BE2C (cell line): ENCODE measurements at regions not wholly inside any gene's neighbourhood (a gene's known extent, or its start where the extent isn't known, plus 50 kb on each side); places are given as distances from the start of the nearest gene placed in this dataset.

Source experiments
- DNase-seq: peaks from one replicate; pipeline ENCODE4 v3.0.0-alpha.2; 2020
- H3K27me3 ChIP-seq: fragments of 250-450 bp; sonication (Bioruptor Pico); 2 replicates; pipeline ENCODE4 v1.5.1; 2020; ENCODE audit warnings: mild to moderate bottlenecking
- H3K36me3 ChIP-seq: fragments of 250-450 bp; sonication (Bioruptor Pico); 2 replicates; pipeline ENCODE4 v1.5.1; 2020; ENCODE audit warnings: mild to moderate bottlenecking
- H3K4me1 ChIP-seq: fragments of 250-450 bp; sonication (Bioruptor Pico); 2 replicates; pipeline ENCODE4 v1.5.1; 2020
- H3K4me3 ChIP-seq: 2 replicates; pipeline ENCODE4 v1.5.1; 2011; ENCODE audit warnings: low read depth, low read length
- H3K9me3 ChIP-seq: fragments of 250-450 bp; sonication (Bioruptor Pico); 2 replicates; pipeline ENCODE4 v1.5.1; 2020
- TF ChIP-seq, protein P1 (sequence below): IDR thresholded peaks from 2 replicates; pipeline ENCODE4 v1.5.1; 2012; ENCODE audit warnings: mild to moderate bottlenecking, low read depth, low read length

DNA sequence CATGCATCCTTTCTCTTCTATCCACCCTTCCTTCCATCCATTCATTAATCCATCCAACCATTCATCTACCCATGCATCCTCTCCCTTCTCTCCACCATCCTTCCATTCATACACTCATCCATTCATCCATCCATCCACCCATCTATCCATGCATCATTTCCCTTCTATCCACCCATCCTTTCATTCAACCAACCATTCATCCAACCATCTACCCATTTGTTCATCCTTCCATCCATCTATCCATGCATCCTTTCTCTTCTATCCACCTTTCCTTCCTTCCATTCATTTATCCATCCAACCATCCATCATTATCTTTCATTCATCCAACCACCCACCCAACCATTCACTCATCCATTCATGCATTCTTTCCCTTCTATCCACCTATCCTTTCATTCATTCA, 188.4 kb downstream of the NPHP4 start:
- TF ChIP-seq, protein P1, sequence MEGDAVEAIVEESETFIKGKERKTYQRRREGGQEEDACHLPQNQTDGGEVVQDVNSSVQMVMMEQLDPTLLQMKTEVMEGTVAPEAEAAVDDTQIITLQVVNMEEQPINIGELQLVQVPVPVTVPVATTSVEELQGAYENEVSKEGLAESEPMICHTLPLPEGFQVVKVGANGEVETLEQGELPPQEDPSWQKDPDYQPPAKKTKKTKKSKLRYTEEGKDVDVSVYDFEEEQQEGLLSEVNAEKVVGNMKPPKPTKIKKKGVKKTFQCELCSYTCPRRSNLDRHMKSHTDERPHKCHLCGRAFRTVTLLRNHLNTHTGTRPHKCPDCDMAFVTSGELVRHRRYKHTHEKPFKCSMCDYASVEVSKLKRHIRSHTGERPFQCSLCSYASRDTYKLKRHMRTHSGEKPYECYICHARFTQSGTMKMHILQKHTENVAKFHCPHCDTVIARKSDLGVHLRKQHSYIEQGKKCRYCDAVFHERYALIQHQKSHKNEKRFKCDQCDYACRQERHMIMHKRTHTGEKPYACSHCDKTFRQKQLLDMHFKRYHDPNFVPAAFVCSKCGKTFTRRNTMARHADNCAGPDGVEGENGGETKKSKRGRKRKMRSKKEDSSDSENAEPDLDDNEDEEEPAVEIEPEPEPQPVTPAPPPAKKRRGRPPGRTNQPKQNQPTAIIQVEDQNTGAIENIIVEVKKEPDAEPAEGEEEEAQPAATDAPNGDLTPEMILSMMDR, result no peak
- H3K4me1 ChIP-seq, result no peaks in the 10 kb centered on the region
- no peaks in the 10 kb centered on the region for H3K9me3 ChIP-seq
- no peak overlapping the region for H3K4me3 ChIP-seq
- H3K27me3 ChIP-seq, result no peaks in the 10 kb centered on the region
- no peaks in the 10 kb centered on the region for H3K36me3 ChIP-seq
- DNase-seq, result no peak

DNA sequence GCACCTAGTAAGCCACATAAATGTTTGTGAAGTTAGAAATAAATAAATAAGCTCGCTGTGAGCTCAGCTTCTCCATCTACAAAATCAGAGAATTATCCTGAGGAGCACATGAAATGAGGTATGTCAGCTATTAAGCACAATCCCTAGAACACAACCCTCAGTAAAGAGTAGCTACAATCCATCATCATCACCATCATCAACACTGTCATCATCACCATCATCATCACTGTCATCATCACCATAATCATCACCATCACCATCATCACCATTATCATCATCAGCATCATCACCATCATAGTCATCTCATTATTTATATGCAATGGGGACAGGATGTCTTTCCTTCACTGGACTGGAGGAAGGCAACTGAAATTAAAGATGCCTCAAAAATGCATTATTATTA, 189.6 kb downstream of the NPHP4 start:
- H3K4me1 ChIP-seq, result no peaks in the 10 kb centered on the region
- TF ChIP-seq, protein P1, result no peak
- no peaks in the 10 kb centered on the region for H3K27me3 ChIP-seq
- no peaks in the 10 kb centered on the region for H3K36me3 ChIP-seq
- DNase-seq, result no peak
- H3K9me3 ChIP-seq, result no peaks in the 10 kb centered on the region
- no peak overlapping the region for H3K4me3 ChIP-seq

DNA sequence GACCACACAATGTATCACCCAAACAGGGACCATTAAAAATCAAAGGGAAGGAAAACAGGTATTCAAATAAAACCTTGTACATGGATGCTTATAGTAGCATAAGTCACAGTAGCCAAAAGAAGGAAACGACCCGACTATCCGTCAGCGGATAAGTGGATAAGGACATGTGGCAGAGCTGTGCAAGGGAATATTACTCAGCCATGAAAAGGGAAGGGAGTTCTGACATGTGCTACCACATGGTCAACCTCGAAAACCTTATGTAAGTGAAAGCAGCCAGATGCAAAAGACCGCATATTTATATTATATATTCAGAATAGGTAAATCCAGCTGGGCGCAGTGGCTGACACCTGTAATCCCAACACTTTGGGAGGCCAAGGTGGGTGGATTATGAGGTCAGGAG, 193.3 kb downstream of the NPHP4 start:
- Histone ChIP-seq H3K4me1 (no peaks in the 10 kb centered on the region), H3K9me3 (no peaks in the 10 kb centered on the region), H3K27me3 (no peaks in the 10 kb centered on the region), H3K4me3 (no peak overlapping the region), H3K36me3 (no peaks in the 10 kb centered on the region)
- TF ChIP-seq, protein P1, result no peak
- DNase-seq, result no peak

DNA sequence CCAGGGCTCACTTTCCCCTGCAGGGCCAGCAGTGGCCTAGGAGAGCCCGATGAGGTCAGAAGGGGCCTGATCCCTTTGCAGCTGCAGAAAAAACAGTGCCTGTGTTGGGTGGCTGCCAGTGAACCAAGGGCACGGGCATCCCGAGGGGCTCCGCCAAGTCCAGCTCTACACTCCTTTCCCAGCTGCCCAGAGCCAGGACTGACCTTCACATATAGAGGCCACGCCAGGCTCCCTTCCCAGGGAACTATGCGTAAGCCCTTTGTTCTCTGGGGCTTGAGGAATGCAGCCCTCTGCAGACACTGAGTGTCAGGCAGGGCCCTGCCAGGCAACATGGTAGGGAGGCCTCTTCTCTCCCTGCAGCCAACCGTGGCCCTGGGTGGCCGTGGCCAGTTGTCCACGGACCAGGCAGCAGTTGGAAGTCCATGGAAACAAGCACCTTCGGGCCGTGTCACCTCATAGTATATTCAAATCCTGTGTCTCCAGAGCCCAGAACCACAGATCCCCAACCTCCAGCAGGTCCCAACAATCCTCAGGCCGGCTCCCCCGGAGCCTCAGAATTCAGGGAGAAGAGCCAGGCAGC, 194.0 kb downstream of the NPHP4 start:
- no peaks in the 10 kb centered on the region for H3K4me1 ChIP-seq
- TF ChIP-seq, protein P1, result no peak
- H3K27me3 ChIP-seq, result no peaks in the 10 kb centered on the region
- no peaks in the 10 kb centered on the region for H3K9me3 ChIP-seq
- H3K4me3 ChIP-seq, result no peak overlapping the region
- DNase-seq, result no peak
- H3K36me3 ChIP-seq, result no peaks in the 10 kb centered on the region

DNA sequence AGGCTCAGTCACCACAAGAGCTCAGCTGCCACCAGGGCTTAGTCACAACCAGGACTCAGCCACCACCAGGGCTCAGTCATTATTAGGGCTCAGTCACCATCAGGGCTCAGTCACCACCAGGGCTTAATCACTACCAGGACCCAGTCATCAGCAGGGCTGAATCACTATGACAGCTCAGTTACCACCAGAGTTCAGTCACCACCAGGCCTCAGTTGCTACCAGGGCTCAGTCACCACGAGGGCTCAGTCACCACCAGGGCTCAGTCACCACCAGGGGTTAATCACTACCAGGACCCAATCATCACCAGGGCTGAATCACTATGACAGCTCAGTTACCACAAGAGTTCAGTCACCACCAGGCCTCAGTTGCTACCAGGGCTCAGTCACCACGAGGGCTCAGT, 196.2 kb downstream of the NPHP4 start:
- no peaks in the 10 kb centered on the region for H3K4me1 ChIP-seq
- no peaks in the 10 kb centered on the region for H3K27me3 ChIP-seq
- no peak for DNase-seq
- no peaks in the 10 kb centered on the region for H3K36me3 ChIP-seq
- TF ChIP-seq, protein P1, result no peak
- no peak overlapping the region for H3K4me3 ChIP-seq
- H3K9me3 ChIP-seq, result no peaks in the 10 kb centered on the region

DNA sequence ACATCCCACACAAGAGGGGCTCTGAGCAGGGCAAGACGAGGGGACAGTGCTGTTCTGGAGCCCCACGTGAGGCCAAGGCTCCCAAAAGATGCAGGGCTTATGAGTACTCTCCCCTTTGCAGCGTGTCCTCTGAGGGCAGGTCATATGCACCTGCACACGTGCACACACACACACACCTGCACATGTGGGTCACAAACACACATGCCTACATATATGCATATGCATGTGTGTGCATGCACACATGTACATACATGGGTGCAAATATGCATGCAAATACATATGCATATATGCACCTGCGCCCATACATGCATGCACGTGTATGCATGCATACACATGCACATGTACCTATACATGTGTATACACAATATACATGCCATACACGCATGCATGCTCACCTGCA, 197.9 kb downstream of the NPHP4 start:
- H3K27me3 ChIP-seq, result no peaks in the 10 kb centered on the region
- TF ChIP-seq, protein P1, result no peak
- no peaks in the 10 kb centered on the region for H3K36me3 ChIP-seq
- no peak overlapping the region for H3K4me3 ChIP-seq
- no peak for DNase-seq
- H3K9me3 ChIP-seq, result no peaks in the 10 kb centered on the region
- no peaks in the 10 kb centered on the region for H3K4me1 ChIP-seq
